ENCODE measurements at regions not wholly inside any gene's neighbourhood (a gene's known extent, or its start where the extent isn't known, plus 50 kb on each side); places are given as distances from the start of the nearest gene placed in this dataset.
A peak's percentile ranks its signal among the peaks of the same experiment; 100 is the strongest.
"Not testable (repeated sequence)": the region's sequence is repeated elsewhere in the genome, so short reads cannot be mapped to it uniquely, and the experiment has no call there.

DNA sequence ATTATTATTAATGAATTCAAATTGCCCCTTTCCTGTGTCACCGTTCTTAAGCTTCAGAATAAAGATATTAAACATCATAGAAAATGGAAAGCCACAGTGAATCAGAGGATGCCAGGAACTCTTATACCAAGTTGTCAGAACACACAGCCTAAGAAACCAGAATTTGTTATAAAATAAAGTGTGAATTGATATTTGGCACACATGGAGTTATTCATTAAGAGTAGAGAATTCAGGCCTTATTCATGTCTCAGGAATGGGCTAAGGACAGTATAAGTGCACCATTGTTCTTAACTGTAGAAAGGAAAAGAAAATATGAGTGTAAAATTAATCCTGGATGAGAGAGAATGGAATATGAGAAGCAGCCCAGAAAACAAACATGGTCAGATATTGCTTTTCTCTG lies 86.7 kb upstream of the ATP8B1 start:
- Histone ChIP-seq H3K4me1 (no peaks in the 10 kb centered on the region), H3K36me3 (no peaks in the 10 kb centered on the region), H3K27ac (no peak overlapping the region), H3K4me3 (no peak overlapping the region), H3K9me3 (peaks cover 0 to 12% of the 10 kb centered on the region in 2 donors), H3K27me3 (no peaks in the 10 kb centered on the region)
- TF ChIP-seq, protein P1, sequence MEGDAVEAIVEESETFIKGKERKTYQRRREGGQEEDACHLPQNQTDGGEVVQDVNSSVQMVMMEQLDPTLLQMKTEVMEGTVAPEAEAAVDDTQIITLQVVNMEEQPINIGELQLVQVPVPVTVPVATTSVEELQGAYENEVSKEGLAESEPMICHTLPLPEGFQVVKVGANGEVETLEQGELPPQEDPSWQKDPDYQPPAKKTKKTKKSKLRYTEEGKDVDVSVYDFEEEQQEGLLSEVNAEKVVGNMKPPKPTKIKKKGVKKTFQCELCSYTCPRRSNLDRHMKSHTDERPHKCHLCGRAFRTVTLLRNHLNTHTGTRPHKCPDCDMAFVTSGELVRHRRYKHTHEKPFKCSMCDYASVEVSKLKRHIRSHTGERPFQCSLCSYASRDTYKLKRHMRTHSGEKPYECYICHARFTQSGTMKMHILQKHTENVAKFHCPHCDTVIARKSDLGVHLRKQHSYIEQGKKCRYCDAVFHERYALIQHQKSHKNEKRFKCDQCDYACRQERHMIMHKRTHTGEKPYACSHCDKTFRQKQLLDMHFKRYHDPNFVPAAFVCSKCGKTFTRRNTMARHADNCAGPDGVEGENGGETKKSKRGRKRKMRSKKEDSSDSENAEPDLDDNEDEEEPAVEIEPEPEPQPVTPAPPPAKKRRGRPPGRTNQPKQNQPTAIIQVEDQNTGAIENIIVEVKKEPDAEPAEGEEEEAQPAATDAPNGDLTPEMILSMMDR (IDR thresholded peaks at IDR 0.05), result no peak
- no peak for DNase-seq (ENCODE audit: low spot score)

GRCh38 chr18:57887543-57888383 lies 84.6 kb upstream of the ATP8B1 start:
- Histone ChIP-seq H3K4me1 (no peaks in the 10 kb centered on the region), H3K4me3 (no peak overlapping the region), H3K9me3 (peaks cover 0 to 12% of the 10 kb centered on the region in 2 donors), H3K27me3 (no peaks in the 10 kb centered on the region), H3K36me3 (no peaks in the 10 kb centered on the region), H3K27ac (no peak overlapping the region)
- TF ChIP-seq, protein P1 (IDR thresholded peaks at IDR 0.05), result no peak
- DNase-seq (ENCODE audit: low spot score), result no peak

- H3K4me1 ChIP-seq, result no peaks in the 10 kb centered on the region
- H3K36me3 ChIP-seq, result no peaks in the 10 kb centered on the region
- peaks cover 0 to 12% of the 10 kb centered on the region in 2 donors for H3K9me3 ChIP-seq
- no peaks in the 10 kb centered on the region for H3K27me3 ChIP-seq
- H3K27ac ChIP-seq, result no peak overlapping the region
- DNase-seq (ENCODE audit: low spot score), result no peak
- H3K4me3 ChIP-seq, result no peak overlapping the region
- TF ChIP-seq, protein P1 (IDR thresholded peaks at IDR 0.05), result no peak
These were observed 82.8 kb upstream of the ATP8B1 start for GRCh38 chr18:57885931-57886330.

DNA sequence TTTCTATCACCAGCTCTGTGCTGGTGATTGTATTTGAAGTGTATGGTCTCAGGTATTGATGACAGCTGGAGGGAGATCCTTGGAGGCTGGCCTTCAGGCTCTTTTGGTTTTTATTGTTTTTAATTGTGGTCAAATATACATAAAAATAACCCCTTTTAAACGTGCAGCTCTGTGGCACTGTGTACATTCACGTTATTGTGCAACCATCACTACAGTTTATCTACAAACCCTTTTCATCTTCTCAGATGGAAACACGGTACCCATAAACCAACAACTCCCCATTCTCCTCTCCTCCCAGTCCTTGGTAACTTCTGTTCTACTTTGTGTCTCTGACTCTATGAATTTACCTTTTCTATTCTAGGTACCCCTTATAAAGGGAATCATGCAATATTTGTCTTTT lies 79.3 kb upstream of the ATP8B1 start:
- H3K4me1 ChIP-seq, result no peaks in the 10 kb centered on the region
- H3K4me3 ChIP-seq, result no peak overlapping the region
- no peak overlapping the region for H3K27ac ChIP-seq
- DNase-seq (ENCODE audit: low spot score), result no peak
- TF ChIP-seq, protein P1 (IDR thresholded peaks at IDR 0.05), result no peak
- H3K9me3 ChIP-seq, result no peaks in the 10 kb centered on the region
- no peaks in the 10 kb centered on the region for H3K27me3 ChIP-seq
- no peaks in the 10 kb centered on the region for H3K36me3 ChIP-seq

DNA sequence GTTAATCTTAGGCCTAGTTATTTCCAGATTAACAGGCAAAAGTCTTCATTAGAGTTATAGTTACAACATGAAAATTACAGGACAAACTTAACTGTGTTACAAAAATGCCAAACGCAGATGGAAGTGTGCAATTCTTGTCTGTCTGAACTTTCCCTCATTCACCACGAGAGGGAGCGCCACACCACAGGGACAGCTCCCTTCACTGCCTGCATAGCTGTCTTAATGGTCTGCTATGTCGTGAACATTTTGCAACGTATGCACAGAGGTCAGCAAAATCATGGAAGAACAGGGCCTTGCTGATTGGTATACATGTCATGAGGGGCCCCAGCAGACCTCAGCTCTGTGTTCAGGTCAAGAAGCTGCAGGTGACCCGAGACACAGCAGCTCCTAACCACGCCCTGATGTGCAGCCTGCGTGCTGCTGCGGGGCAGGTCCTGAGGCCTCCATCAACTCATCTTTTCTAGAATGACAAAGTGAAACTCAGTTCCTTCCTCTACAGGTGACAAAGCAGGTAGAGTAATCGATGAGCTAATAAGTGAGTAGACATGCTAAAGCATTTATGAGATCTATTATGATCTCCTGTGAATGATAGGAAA lies 78.8 kb upstream of the ATP8B1 start:
- no peaks in the 10 kb centered on the region for H3K9me3 ChIP-seq
- no peaks in the 10 kb centered on the region for H3K36me3 ChIP-seq
- no peak overlapping the region for H3K27ac ChIP-seq
- H3K4me1 ChIP-seq, result no peaks in the 10 kb centered on the region
- H3K4me3 ChIP-seq, result no peak overlapping the region
- no peaks in the 10 kb centered on the region for H3K27me3 ChIP-seq
- TF ChIP-seq, protein P1 (IDR thresholded peaks at IDR 0.05), result peak; percentile 78 to 91
- DNase-seq (ENCODE audit: low spot score), result peak; percentile 72

DNA sequence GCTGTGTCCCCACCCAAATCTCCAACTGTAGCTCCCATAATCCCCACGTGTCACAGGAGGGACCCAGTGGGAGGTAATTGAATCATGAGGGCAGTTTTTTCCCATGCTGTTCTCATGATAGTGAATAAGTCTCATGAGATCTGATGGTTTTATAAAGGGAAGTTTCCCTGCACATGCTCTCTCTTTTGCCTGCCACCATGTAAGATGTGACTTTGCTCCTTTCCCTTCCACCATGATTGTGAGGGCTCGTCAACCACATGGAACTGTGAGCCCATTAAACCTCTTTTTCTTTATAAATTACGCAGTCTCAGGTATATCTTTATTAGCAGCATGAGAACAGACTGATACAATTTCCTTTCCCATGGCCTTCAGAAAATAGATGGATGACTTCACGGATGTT lies 76.8 kb upstream of the ATP8B1 start:
- not testable (repeated sequence) for H3K9me3 ChIP-seq; H3K4me1 ChIP-seq; H3K27ac ChIP-seq; H3K27me3 ChIP-seq; H3K36me3 ChIP-seq; H3K4me3 ChIP-seq; DNase-seq (ENCODE audit: low spot score)
